Coronary artery (tissue), 2 donors: ENCODE measurements at regions not wholly inside any gene's neighbourhood (a gene's known extent, or its start where the extent isn't known, plus 50 kb on each side); places are given as distances from the start of the nearest gene placed in this dataset.

ENCODE experiments used
- DNase-seq: peaks from one replicate; pipeline ENCODE4 v3.0.0-alpha.2; 2017; ENCODE audit warnings: low spot score
- H3K27ac ChIP-seq, 2 donors: fragments of 200-600 bp; sonication (generic); one replicate each; pipeline ENCODE4 v1.5.1; 2016 to 2019
- H3K4me3 ChIP-seq: fragments of 200-600 bp; sonication (generic); 2 replicates; pipeline ENCODE4 v1.5.1; 2016; ENCODE audit warnings: mild to moderate bottlenecking, moderate library complexity
- CTCF ChIP-seq: fragments of 200-600 bp; sonication (generic); IDR thresholded peaks from one replicate; pipeline ENCODE4 v1.5.1; 2019; ENCODE audit warnings: antibody characterized with exemption

- DNase-seq: no peak
- no peak overlapping the region for H3K27ac ChIP-seq
- TF ChIP-seq CTCF: no peak
- H3K4me3 ChIP-seq: no peak overlapping the region
Measured at GRCh38 chr4:114304567-114304966, 294.0 kb upstream of the UGT8 start.

- Histone ChIP-seq H3K4me3 (no peak overlapping the region), H3K27ac (no peak overlapping the region)
- no peak for TF ChIP-seq CTCF
- DNase-seq: no peak
Measured at GRCh38 chr4:114306946-114307345, 291.7 kb upstream of the UGT8 start.

- no peak overlapping the region for H3K27ac ChIP-seq
- TF ChIP-seq CTCF: no peak
- H3K4me3 ChIP-seq: no peak overlapping the region
- no peak for DNase-seq
Measured at GRCh38 chr4:114310296-114310925, 288.2 kb upstream of the UGT8 start.

- no peak for DNase-seq
- TF ChIP-seq CTCF: no peak
- Histone ChIP-seq H3K4me3 (no peak overlapping the region), H3K27ac (no peak overlapping the region)
Measured at GRCh38 chr4:114311787-114312186, 286.8 kb upstream of the UGT8 start.

- TF ChIP-seq CTCF: no peak
- Histone ChIP-seq H3K27ac (no peak overlapping the region), H3K4me3 (no peak overlapping the region)
- DNase-seq: no peak
Measured at GRCh38 chr4:114312338-114312737, 286.3 kb upstream of the UGT8 start.

- no peak overlapping the region for H3K27ac ChIP-seq
- H3K4me3 ChIP-seq: no peak overlapping the region
- TF ChIP-seq CTCF: no peak
- no peak for DNase-seq
Measured at GRCh38 chr4:114316789-114317188, 281.8 kb upstream of the UGT8 start.

GRCh38 chr4:114317564-114317963 is 281.0 kb upstream of the UGT8 start:
- Histone ChIP-seq H3K27ac (no peak overlapping the region), H3K4me3 (no peak overlapping the region)
- no peak for DNase-seq
- no peak for TF ChIP-seq CTCF
